ENCODE measurements at regions not wholly inside any gene's neighbourhood (a gene's known extent, or its start where the extent isn't known, plus 50 kb on each side); places are given as distances from the start of the nearest gene placed in this dataset.
"Not testable (repeated sequence)": the region's sequence is repeated elsewhere in the genome, so short reads cannot be mapped to it uniquely, and the experiment has no call there.

DNA sequence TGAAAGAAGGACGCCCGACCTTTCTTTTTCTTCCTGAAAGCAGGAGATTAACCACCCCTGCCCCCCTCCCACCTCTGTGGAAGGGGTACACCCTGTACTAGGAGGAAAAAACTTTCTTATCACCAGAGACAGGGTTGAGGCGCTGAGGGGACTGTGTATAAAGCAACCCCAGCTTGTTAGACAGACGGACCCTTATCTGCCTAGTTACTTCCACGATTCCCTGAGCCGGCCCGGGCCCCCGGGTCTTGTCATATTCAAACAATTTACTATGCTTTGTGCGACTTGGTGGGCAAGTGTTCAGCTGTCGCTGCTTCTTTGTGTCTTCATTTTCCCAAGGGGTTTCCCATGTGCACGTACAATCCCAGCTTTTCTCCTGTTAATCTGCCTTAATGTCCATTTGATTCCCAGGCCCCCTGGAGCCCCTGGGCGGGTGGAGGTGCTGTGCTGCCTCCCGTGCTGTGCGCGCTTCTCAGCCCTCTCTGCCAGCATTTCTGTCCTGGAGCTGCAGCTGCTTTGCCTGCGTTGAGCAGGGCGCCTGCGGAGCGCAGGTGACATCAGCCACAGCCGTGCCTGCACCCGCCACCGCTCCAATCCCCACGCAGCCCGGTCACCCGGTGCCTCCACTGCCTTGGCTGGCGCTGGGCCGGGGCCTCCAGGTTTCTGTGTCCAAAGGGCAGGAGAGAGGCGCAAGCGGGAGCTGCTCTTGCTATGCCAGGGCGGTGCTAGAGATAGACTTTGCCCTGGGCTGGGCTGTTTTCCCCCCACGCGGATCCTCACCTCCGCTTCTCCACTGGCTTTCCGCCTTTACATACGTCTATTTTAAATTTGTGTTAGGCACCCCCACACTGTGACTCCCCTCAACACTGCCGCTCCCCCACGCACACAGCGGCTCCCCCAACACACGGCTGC lies 96.2 kb downstream of the TTLL2 start:
- TF ChIP-seq POLR2A (IDR thresholded peaks at IDR 0.05) (no peak), CTCF (IDR thresholded peaks at IDR 0.05) (no peak)
- Histone ChIP-seq H3K27ac (no peak overlapping the region), H3K36me3 (ENCODE audit: low read depth, missing control alignments) (no peaks in the 10 kb centered on the region), H3K4me3 (peak overlapping the region in 1 of 2 donors; percentile 5), H3K9me3 (no peaks in the 10 kb centered on the region), H3K27me3 (no peaks in the 10 kb centered on the region), H3K4me1 (no peaks in the 10 kb centered on the region)
- peak; percentile 34 for DNase-seq
- WGBS, 2 donors = 50 to 72% methylated on average over 34 to 39 of the region's 39 CpGs
- intact Hi-C loops (cut with DNase I; ENCODE audit: low total_unique reads) = no loop called here

GRCh38 chr6:167421944-167422343 lies 97.1 kb downstream of the TTLL2 start:
- 20% methylated on average over 2 of the region's 36 CpGs; no CpG with 5 or more reads in 1 of the 2 donors for WGBS, 2 donors
- H3K4me1 ChIP-seq; H3K27ac ChIP-seq; intact Hi-C loops (cut with DNase I; ENCODE audit: low total_unique reads); H3K9me3 ChIP-seq; H3K27me3 ChIP-seq; H3K36me3 ChIP-seq (ENCODE audit: low read depth, missing control alignments); H3K4me3 ChIP-seq; DNase-seq: not testable (repeated sequence)

DNA sequence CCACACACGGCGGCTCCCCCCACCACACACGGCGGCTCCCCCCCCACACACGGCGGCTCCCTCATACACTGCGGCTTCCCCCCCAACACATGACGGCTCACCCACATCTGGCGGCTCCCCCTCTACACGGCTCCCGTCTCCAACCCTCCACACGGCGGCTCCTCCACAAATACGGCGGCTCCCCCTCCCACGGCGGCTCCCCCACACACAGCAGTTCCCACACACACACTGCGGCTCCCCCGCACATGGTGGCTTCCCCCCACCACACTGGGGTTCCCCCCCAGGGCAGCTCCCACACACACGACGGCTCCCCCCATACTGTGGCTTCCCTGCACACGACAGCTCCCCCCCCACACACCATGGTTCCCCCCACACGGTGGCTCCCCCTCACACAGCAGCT lies 98.0 kb downstream of the TTLL2 start:
- H3K4me1 ChIP-seq = no peaks in the 10 kb centered on the region
- H3K27me3 ChIP-seq = no peaks in the 10 kb centered on the region
- no peak for DNase-seq
- 52 to 72% methylated on average over 10 to 19 of the region's 23 CpGs for WGBS, 2 donors
- no peaks in the 10 kb centered on the region for H3K36me3 ChIP-seq (ENCODE audit: low read depth, missing control alignments)
- intact Hi-C loops (cut with DNase I; ENCODE audit: low total_unique reads) = no loop called here
- H3K27ac ChIP-seq = no peak overlapping the region
- H3K4me3 ChIP-seq = no peak overlapping the region
- H3K9me3 ChIP-seq = no peaks in the 10 kb centered on the region
- TF ChIP-seq CTCF (IDR thresholded peaks at IDR 0.05) (no peak), POLR2A (IDR thresholded peaks at IDR 0.05) (no peak)

- WGBS, 2 donors = 59 to 68% methylated on average over 4 to 19 of the region's 22 CpGs
- no peaks in the 10 kb centered on the region for H3K4me1 ChIP-seq
- intact Hi-C loops (cut with DNase I; ENCODE audit: low total_unique reads) = no loop called here
- H3K36me3 ChIP-seq (ENCODE audit: low read depth, missing control alignments) = no peaks in the 10 kb centered on the region
- no peaks in the 10 kb centered on the region for H3K27me3 ChIP-seq
- no peaks in the 10 kb centered on the region for H3K9me3 ChIP-seq
- peak overlapping the region in 1 of 2 donors; percentile 26 for H3K4me3 ChIP-seq
- H3K27ac ChIP-seq = no peak overlapping the region
- peak; percentile 23 for DNase-seq
- TF ChIP-seq POLR2A (IDR thresholded peaks at IDR 0.05) (no peak), CTCF (IDR thresholded peaks at IDR 0.05) (no peak)
Observed at GRCh38 chr6:167424060-167424673, 99.3 kb downstream of the TTLL2 start.

GRCh38 chr6:167424700-167425099 lies 99.8 kb downstream of the TTLL2 start:
- 83 to 89% methylated on average over 9 of the region's 9 CpGs for WGBS, 2 donors
- no peaks in the 10 kb centered on the region for H3K4me1 ChIP-seq
- H3K27me3 ChIP-seq = no peaks in the 10 kb centered on the region
- intact Hi-C loops (cut with DNase I; ENCODE audit: low total_unique reads) = no loop called here
- no peaks in the 10 kb centered on the region for H3K36me3 ChIP-seq (ENCODE audit: low read depth, missing control alignments)
- no peaks in the 10 kb centered on the region for H3K9me3 ChIP-seq
- DNase-seq = no peak
- TF ChIP-seq POLR2A (IDR thresholded peaks at IDR 0.05) = no peak
- no peak for TF ChIP-seq CTCF (IDR thresholded peaks at IDR 0.05)
- H3K27ac ChIP-seq = no peak overlapping the region
- H3K4me3 ChIP-seq = no peak overlapping the region
